ENCODE measurements at regions not wholly inside any gene's neighbourhood (a gene's known extent, or its start where the extent isn't known, plus 50 kb on each side); places are given as distances from the start of the nearest gene placed in this dataset.

DNA sequence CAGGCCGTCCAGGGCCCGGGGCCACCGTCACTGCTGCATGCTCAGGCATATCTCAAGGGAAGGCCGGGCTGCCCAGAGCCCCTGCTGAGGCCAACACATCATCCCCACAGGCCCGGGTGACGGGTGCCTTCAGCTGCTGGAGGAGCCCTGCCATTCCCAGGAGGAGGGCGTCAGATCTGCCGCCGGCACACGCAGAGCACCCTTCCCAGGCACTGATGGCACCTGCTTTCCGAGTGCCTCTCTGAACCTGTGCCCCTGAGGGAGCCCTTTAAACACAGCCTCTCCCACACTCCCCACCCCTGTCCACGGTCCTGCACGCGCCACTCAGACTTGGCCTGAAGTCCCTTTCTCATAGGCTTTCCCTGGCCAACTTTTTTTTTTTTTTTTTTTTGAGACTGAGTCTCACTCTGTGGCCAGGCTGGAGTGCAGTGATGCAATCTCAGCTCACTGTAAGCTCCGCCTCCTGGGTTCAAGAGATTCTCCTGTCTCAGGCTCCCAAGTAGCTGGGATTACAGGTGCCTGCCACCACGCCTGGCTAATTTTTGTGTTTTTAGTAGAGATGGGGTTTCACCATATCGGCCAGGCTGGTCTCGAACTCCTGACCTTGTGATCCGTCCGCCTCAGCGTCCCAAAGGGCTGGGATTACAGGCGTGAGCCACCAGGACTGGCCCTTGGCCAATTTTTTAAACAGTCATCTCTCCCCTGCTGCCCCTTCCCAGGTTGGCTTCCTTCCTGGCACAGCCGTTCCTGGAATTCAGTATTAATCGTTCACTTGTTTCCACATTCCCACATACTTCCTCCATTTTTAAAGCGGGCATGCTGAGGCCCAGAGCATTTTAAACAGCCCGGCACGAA is 211.7 kb downstream of the NDUFA10 start:
- dilution Hi-C loops (cut with MboI; ENCODE audit: extremely low pct_ligation_motif_present, low sequenced_read_pairs) = no loop called here
- TF ChIP-seq, protein P1, sequence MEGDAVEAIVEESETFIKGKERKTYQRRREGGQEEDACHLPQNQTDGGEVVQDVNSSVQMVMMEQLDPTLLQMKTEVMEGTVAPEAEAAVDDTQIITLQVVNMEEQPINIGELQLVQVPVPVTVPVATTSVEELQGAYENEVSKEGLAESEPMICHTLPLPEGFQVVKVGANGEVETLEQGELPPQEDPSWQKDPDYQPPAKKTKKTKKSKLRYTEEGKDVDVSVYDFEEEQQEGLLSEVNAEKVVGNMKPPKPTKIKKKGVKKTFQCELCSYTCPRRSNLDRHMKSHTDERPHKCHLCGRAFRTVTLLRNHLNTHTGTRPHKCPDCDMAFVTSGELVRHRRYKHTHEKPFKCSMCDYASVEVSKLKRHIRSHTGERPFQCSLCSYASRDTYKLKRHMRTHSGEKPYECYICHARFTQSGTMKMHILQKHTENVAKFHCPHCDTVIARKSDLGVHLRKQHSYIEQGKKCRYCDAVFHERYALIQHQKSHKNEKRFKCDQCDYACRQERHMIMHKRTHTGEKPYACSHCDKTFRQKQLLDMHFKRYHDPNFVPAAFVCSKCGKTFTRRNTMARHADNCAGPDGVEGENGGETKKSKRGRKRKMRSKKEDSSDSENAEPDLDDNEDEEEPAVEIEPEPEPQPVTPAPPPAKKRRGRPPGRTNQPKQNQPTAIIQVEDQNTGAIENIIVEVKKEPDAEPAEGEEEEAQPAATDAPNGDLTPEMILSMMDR (optimal IDR thresholded peaks at IDR 0.05 in 1 of 3, IDR thresholded peaks at IDR 0.05 in 1 of 3, conservative IDR thresholded peaks at IDR 0.05 in 1 of 3; ENCODE audit: extremely low read depth in 1 of 3, insufficient read depth in 2 of 3, low read length in 3 of 3) = no peak
- no peak for TF ChIP-seq EZH2 (IDR thresholded peaks at IDR 0.05; ENCODE audit: low read length)
- Histone ChIP-seq H4K20me1 (ENCODE audit: control insufficient read depth, extremely low read depth, insufficient read depth, low read length) (no peaks in the 10 kb centered on the region), H3K79me2 (ENCODE audit: control insufficient read depth, insufficient read depth, low read length) (no peaks in the 10 kb centered on the region), H3K9ac (ENCODE audit: control insufficient read depth, extremely low read depth, insufficient read depth, low read length) (no peak overlapping the region), H3K4me2 (ENCODE audit: control insufficient read depth, extremely low read depth, insufficient read depth, low read depth, low read length) (no peak overlapping the region), H3K27ac (ENCODE audit: control insufficient read depth, insufficient read depth, low read length) (no peak overlapping the region), H3K4me3 (ENCODE audit: control insufficient read depth in 2 of 3, extremely low read depth in 1 of 3, insufficient read depth in 2 of 3, low read depth in 1 of 3, low read length in 3 of 3) (no peak overlapping the region), H3K4me1 (ENCODE audit: control insufficient read depth, extremely low read depth, insufficient read depth, low read length) (no peaks in the 10 kb centered on the region), H3K9me1 (ENCODE audit: control insufficient read depth, extremely low read depth, insufficient read depth, low read length) (no peaks in the 10 kb centered on the region), H2AFZ (ENCODE audit: control insufficient read depth, low read length) (no peak overlapping the region), H3K27me3 (ENCODE audit: control insufficient read depth, extremely low read depth, insufficient read depth, low read length) (no peaks in the 10 kb centered on the region), H3K36me3 (ENCODE audit: control insufficient read depth in 2 of 2, extremely low read depth in 1 of 2, insufficient read depth in 2 of 2, low read length in 2 of 2) (no peaks in the 10 kb centered on the region), H3K9me3 (ENCODE audit: control insufficient read depth, low read depth, low read length) (no peaks in the 10 kb centered on the region)
- DNase-seq (ENCODE audit: low read depth, low spot score) (no peak), FAIRE-seq (no peak)

GRCh38 chr2:239811806-239812560 is 213.2 kb downstream of the NDUFA10 start:
- TF ChIP-seq, protein P1 (optimal IDR thresholded peaks at IDR 0.05 in 1 of 3, IDR thresholded peaks at IDR 0.05 in 1 of 3, conservative IDR thresholded peaks at IDR 0.05 in 1 of 3; ENCODE audit: extremely low read depth in 1 of 3, insufficient read depth in 2 of 3, low read length in 3 of 3) = no peak
- TF ChIP-seq EZH2 (IDR thresholded peaks at IDR 0.05; ENCODE audit: low read length) = no peak
- H4K20me1 ChIP-seq (ENCODE audit: control insufficient read depth, extremely low read depth, insufficient read depth, low read length) = no peaks in the 10 kb centered on the region
- FAIRE-seq (no peak), DNase-seq (ENCODE audit: low read depth, low spot score) (no peak)
- no peaks in the 10 kb centered on the region for H3K79me2 ChIP-seq (ENCODE audit: control insufficient read depth, insufficient read depth, low read length)
- H3K36me3 ChIP-seq (ENCODE audit: control insufficient read depth in 2 of 2, extremely low read depth in 1 of 2, insufficient read depth in 2 of 2, low read length in 2 of 2) = no peaks in the 10 kb centered on the region
- no peak overlapping the region for H3K4me3 ChIP-seq (ENCODE audit: control insufficient read depth in 2 of 3, extremely low read depth in 1 of 3, insufficient read depth in 2 of 3, low read depth in 1 of 3, low read length in 3 of 3)
- no peaks in the 10 kb centered on the region for H3K9me3 ChIP-seq (ENCODE audit: control insufficient read depth, low read depth, low read length)
- H3K9ac ChIP-seq (ENCODE audit: control insufficient read depth, extremely low read depth, insufficient read depth, low read length) = no peak overlapping the region
- no peak overlapping the region for H2AFZ ChIP-seq (ENCODE audit: control insufficient read depth, low read length)
- no peak overlapping the region for H3K27ac ChIP-seq (ENCODE audit: control insufficient read depth, insufficient read depth, low read length)
- H3K4me1 ChIP-seq (ENCODE audit: control insufficient read depth, extremely low read depth, insufficient read depth, low read length) = no peaks in the 10 kb centered on the region
- no peaks in the 10 kb centered on the region for H3K27me3 ChIP-seq (ENCODE audit: control insufficient read depth, extremely low read depth, insufficient read depth, low read length)
- H3K4me2 ChIP-seq (ENCODE audit: control insufficient read depth, extremely low read depth, insufficient read depth, low read depth, low read length) = no peak overlapping the region
- no peaks in the 10 kb centered on the region for H3K9me1 ChIP-seq (ENCODE audit: control insufficient read depth, extremely low read depth, insufficient read depth, low read length)
- dilution Hi-C loops (cut with MboI; ENCODE audit: extremely low pct_ligation_motif_present, low sequenced_read_pairs) = no loop called here

Measured in keratinocyte (primary cell).